ENCODE measurements at regions not wholly inside any gene's neighbourhood (a gene's known extent, or its start where the extent isn't known, plus 50 kb on each side); places are given as distances from the start of the nearest gene placed in this dataset.

GRCh38 chr4:74546057-74546456, 101.1 kb downstream of the AREG start:
- Histone ChIP-seq H3K27me3 (ENCODE audit: insufficient read depth, low read length) (no peaks in the 10 kb centered on the region), H3K9ac (ENCODE audit: low read length) (no peak overlapping the region), H3K4me1 (ENCODE audit: insufficient read depth, low read length) (peaks cover 4% of the 10 kb centered on the region), H4K20me1 (ENCODE audit: insufficient read depth, low read length) (no peaks in the 10 kb centered on the region), H3K27ac (ENCODE audit: low read depth, low read length) (no peak overlapping the region), H3K79me2 (ENCODE audit: insufficient read depth, low read length) (no peaks in the 10 kb centered on the region), H2AFZ (ENCODE audit: low read depth, low read length) (no peak overlapping the region), H3K9me3 (ENCODE audit: insufficient read depth, low read depth, low read length) (no peaks in the 10 kb centered on the region), H3K36me3 (ENCODE audit: insufficient read depth, low read length) (no peaks in the 10 kb centered on the region), H3K4me2 (ENCODE audit: low read length) (no peak overlapping the region), H3K4me3 (ENCODE audit: insufficient read depth, low read depth, low read length) (no peak overlapping the region)
- no peaks in the 10 kb centered on the region for H3K36me3 Mint-ChIP-seq (ENCODE audit: low read depth, unreplicated experiment)
- H3K9me3 Mint-ChIP-seq (ENCODE audit: unreplicated experiment), result no peaks in the 10 kb centered on the region
- FAIRE-seq (no peak), DNase-seq (ENCODE audit: low read depth) (peak; percentile 63)
- TF ChIP-seq CTCF (IDR thresholded peaks at IDR 0.05; ENCODE audit: insufficient read depth, low read depth, low read length), result no peak
- TF ChIP-seq EZH2 (IDR thresholded peaks at IDR 0.05; ENCODE audit: insufficient read depth, low read length), result no peak
- H3K27me3 Mint-ChIP-seq (ENCODE audit: low read depth, unreplicated experiment), result no peaks in the 10 kb centered on the region
- no peak overlapping the region for H3K27ac Mint-ChIP-seq (ENCODE audit: unreplicated experiment)
- peaks cover 6% of the 10 kb centered on the region for H3K4me1 Mint-ChIP-seq (ENCODE audit: low read depth, unreplicated experiment)
- no peak overlapping the region for H3K4me3 Mint-ChIP-seq (ENCODE audit: unreplicated experiment)

DNA sequence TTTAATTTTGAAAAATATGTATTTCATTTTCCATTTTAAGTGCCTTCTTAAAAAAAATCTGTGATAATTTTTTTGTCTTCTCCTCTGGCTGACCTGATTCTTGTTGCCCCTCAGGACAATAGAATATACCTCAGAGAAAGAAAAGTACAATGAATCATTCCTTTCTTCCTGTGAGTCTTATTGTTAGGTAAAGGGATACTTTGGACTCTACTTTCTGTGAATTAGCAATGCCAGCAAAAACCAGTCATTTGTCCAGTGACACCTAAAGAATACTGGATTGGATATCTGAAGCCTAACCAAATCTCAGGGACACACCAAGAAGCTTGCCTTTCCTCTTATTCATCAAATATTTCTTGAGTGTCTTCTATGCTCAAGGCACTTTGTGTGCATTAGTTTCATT, 102.1 kb downstream of the AREG start:
- Mint-ChIP-seq H3K9me3 (ENCODE audit: unreplicated experiment) (no peaks in the 10 kb centered on the region), H3K36me3 (ENCODE audit: low read depth, unreplicated experiment) (no peaks in the 10 kb centered on the region), H3K4me3 (ENCODE audit: unreplicated experiment) (no peak overlapping the region), H3K27me3 (ENCODE audit: low read depth, unreplicated experiment) (no peaks in the 10 kb centered on the region), H3K27ac (ENCODE audit: unreplicated experiment) (no peak overlapping the region), H3K4me1 (ENCODE audit: low read depth, unreplicated experiment) (peaks cover 6% of the 10 kb centered on the region)
- TF ChIP-seq EZH2 (IDR thresholded peaks at IDR 0.05; ENCODE audit: insufficient read depth, low read length) (no peak), CTCF (IDR thresholded peaks at IDR 0.05; ENCODE audit: insufficient read depth, low read depth, low read length) (no peak)
- no peak overlapping the region for H3K4me3 ChIP-seq (ENCODE audit: insufficient read depth, low read depth, low read length)
- DNase-seq (ENCODE audit: low read depth) (no peak), FAIRE-seq (no peak)
- no peaks in the 10 kb centered on the region for H4K20me1 ChIP-seq (ENCODE audit: insufficient read depth, low read length)
- no peaks in the 10 kb centered on the region for H3K36me3 ChIP-seq (ENCODE audit: insufficient read depth, low read length)
- H3K79me2 ChIP-seq (ENCODE audit: insufficient read depth, low read length), result no peaks in the 10 kb centered on the region
- peaks cover 4% of the 10 kb centered on the region for H3K4me1 ChIP-seq (ENCODE audit: insufficient read depth, low read length)
- no peaks in the 10 kb centered on the region for H3K9me3 ChIP-seq (ENCODE audit: insufficient read depth, low read depth, low read length)
- H3K27ac ChIP-seq (ENCODE audit: low read depth, low read length), result no peak overlapping the region
- no peak overlapping the region for H2AFZ ChIP-seq (ENCODE audit: low read depth, low read length)
- H3K4me2 ChIP-seq (ENCODE audit: low read length), result no peak overlapping the region
- no peaks in the 10 kb centered on the region for H3K27me3 ChIP-seq (ENCODE audit: insufficient read depth, low read length)
- no peak overlapping the region for H3K9ac ChIP-seq (ENCODE audit: low read length)

- DNase-seq (ENCODE audit: low read depth) (no peak), FAIRE-seq (no peak)
- TF ChIP-seq EZH2 (IDR thresholded peaks at IDR 0.05; ENCODE audit: insufficient read depth, low read length) (no peak), CTCF (IDR thresholded peaks at IDR 0.05; ENCODE audit: insufficient read depth, low read depth, low read length) (no peak)
- H3K9ac ChIP-seq (ENCODE audit: low read length), result no peak overlapping the region
- H3K9me3 Mint-ChIP-seq (ENCODE audit: unreplicated experiment), result no peaks in the 10 kb centered on the region
- no peaks in the 10 kb centered on the region for H3K27me3 ChIP-seq (ENCODE audit: insufficient read depth, low read length)
- H3K27ac Mint-ChIP-seq (ENCODE audit: unreplicated experiment), result no peak overlapping the region
- H3K9me3 ChIP-seq (ENCODE audit: insufficient read depth, low read depth, low read length), result no peaks in the 10 kb centered on the region
- no peaks in the 10 kb centered on the region for H4K20me1 ChIP-seq (ENCODE audit: insufficient read depth, low read length)
- H3K27me3 Mint-ChIP-seq (ENCODE audit: low read depth, unreplicated experiment), result no peaks in the 10 kb centered on the region
- H3K36me3 ChIP-seq (ENCODE audit: insufficient read depth, low read length), result no peaks in the 10 kb centered on the region
- no peak overlapping the region for H3K27ac ChIP-seq (ENCODE audit: low read depth, low read length)
- no peak overlapping the region for H3K4me2 ChIP-seq (ENCODE audit: low read length)
- H3K79me2 ChIP-seq (ENCODE audit: insufficient read depth, low read length), result no peaks in the 10 kb centered on the region
- H3K36me3 Mint-ChIP-seq (ENCODE audit: low read depth, unreplicated experiment), result no peaks in the 10 kb centered on the region
- peaks cover 4% of the 10 kb centered on the region for H3K4me1 ChIP-seq (ENCODE audit: insufficient read depth, low read length)
- peaks cover 6% of the 10 kb centered on the region for H3K4me1 Mint-ChIP-seq (ENCODE audit: low read depth, unreplicated experiment)
- H2AFZ ChIP-seq (ENCODE audit: low read depth, low read length), result no peak overlapping the region
- no peak overlapping the region for H3K4me3 ChIP-seq (ENCODE audit: insufficient read depth, low read depth, low read length)
- H3K4me3 Mint-ChIP-seq (ENCODE audit: unreplicated experiment), result no peak overlapping the region
Observed at GRCh38 chr4:74548561-74548960, 103.6 kb downstream of the AREG start.
